ENCODE measurements at regions not wholly inside any gene's neighbourhood (a gene's known extent, or its start where the extent isn't known, plus 50 kb on each side); places are given as distances from the start of the nearest gene placed in this dataset.

DNA sequence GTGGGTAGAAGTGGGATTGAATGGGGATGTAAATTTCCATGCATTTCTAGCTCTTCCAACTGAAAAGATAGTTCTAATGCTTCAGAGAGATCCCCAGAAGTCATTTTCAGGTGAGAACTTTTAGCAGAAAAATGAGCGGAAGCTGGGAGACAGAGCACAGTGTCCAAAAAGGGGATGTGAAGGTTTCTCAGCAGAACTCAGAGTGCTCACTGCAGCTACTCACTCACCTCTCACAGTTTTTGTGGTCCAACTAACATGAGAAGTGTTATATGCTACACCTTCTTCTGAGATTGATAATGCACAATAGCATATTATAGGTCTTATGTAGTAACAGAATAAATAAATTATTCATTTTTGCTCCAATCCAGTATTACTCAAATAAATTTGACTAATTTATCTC, 519.2 kb upstream of the HS3ST5 start:
- H3K4me3 ChIP-seq (ENCODE audit: low read depth, low read length): no peak overlapping the region

DNA sequence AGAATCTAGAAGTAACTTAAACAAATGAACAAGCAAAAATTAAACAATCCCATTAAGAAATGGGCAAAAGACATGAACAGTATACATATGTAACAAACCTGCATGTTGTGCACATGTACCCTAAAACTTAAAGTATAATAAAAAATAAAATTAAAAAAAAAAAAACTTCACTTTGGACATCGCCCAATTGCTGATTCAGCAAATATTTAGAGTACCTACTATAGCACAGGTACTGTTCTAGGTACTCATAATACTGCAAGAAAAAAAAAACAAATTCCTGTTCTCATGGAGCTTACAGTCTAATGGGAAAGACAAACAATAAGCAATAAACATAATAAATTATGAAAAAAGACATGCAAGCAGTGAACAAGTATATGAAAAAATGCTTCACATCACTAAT, 501.5 kb upstream of the HS3ST5 start:
- TF ChIP-seq, protein P1, sequence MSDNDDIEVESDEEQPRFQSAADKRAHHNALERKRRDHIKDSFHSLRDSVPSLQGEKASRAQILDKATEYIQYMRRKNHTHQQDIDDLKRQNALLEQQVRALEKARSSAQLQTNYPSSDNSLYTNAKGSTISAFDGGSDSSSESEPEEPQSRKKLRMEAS (IDR thresholded peaks at IDR 0.05; ENCODE audit: low read depth, low read length): no peak
- TF ChIP-seq, protein P2, sequence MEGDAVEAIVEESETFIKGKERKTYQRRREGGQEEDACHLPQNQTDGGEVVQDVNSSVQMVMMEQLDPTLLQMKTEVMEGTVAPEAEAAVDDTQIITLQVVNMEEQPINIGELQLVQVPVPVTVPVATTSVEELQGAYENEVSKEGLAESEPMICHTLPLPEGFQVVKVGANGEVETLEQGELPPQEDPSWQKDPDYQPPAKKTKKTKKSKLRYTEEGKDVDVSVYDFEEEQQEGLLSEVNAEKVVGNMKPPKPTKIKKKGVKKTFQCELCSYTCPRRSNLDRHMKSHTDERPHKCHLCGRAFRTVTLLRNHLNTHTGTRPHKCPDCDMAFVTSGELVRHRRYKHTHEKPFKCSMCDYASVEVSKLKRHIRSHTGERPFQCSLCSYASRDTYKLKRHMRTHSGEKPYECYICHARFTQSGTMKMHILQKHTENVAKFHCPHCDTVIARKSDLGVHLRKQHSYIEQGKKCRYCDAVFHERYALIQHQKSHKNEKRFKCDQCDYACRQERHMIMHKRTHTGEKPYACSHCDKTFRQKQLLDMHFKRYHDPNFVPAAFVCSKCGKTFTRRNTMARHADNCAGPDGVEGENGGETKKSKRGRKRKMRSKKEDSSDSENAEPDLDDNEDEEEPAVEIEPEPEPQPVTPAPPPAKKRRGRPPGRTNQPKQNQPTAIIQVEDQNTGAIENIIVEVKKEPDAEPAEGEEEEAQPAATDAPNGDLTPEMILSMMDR (IDR thresholded peaks at IDR 0.05; ENCODE audit: low read depth, low read length): no peak
- no peak for TF ChIP-seq MYC (IDR thresholded peaks at IDR 0.05; ENCODE audit: low read depth, low read length)
- no peak for TF ChIP-seq POLR2A (IDR thresholded peaks at IDR 0.05; ENCODE audit: extremely low read depth, insufficient read length)
- no peak overlapping the region for H3K4me3 ChIP-seq (ENCODE audit: low read depth, low read length)
- DNase-seq (ENCODE audit: low read depth): no peak

More for the DNA sequence above, 519.2 kb upstream of the HS3ST5 start:
- TF ChIP-seq MYC (IDR thresholded peaks at IDR 0.05; ENCODE audit: low read depth, low read length) (no peak), POLR2A (IDR thresholded peaks at IDR 0.05; ENCODE audit: extremely low read depth, insufficient read length) (no peak)
- TF ChIP-seq, protein P2 (IDR thresholded peaks at IDR 0.05; ENCODE audit: low read depth, low read length): no peak
- TF ChIP-seq, protein P1 (IDR thresholded peaks at IDR 0.05; ENCODE audit: low read depth, low read length): no peak
- DNase-seq (ENCODE audit: low read depth): no peak

DNA sequence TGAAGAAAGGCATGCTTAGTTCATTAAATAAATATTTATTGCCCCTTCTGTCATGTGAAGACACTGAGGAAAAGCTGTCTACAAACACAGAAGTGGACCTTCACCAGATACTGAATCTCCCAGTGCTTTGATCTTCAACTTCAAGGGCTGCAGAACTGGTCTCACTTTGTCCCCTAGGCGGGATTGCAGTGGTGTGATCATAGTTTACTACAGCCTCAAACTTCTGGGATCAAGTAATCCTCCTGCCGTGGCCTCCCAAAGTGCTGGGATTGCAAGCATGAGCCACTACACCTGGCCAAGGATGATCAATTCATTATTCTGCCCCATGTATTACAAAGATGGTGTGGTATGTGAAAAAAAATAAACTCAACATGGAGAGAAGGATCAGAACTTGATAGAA, 496.2 kb upstream of the HS3ST5 start:
- no peak for DNase-seq (ENCODE audit: low read depth)

DNA sequence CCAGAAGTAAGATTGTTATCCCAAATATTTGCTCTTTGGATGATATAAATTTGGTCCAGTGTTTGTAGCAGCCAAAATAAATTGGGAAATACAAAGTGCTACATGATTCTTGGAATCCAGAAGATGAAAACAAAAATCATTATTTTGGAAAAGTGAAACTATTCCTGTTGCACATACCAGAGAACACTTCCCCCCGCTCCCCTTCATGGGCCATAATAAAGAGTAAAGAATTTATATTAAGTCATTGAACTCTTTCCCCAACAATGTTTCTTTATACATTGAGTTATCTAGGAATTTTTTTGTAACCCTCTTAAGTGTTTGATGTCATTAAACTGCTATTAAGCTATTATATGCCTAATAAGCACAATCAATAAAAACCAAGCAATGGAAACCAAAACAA, 490.4 kb upstream of the HS3ST5 start:
- DNase-seq (ENCODE audit: low read depth): no peak
- no peak overlapping the region for H3K4me3 ChIP-seq (ENCODE audit: low read depth, low read length)
- TF ChIP-seq MYC (IDR thresholded peaks at IDR 0.05; ENCODE audit: low read depth, low read length) (no peak), POLR2A (IDR thresholded peaks at IDR 0.05; ENCODE audit: extremely low read depth, insufficient read length) (no peak)
- TF ChIP-seq, protein P1 (IDR thresholded peaks at IDR 0.05; ENCODE audit: low read depth, low read length): no peak
- TF ChIP-seq, protein P2 (IDR thresholded peaks at IDR 0.05; ENCODE audit: low read depth, low read length): no peak

More for the DNA sequence above, 496.2 kb upstream of the HS3ST5 start:
- TF ChIP-seq POLR2A (IDR thresholded peaks at IDR 0.05; ENCODE audit: extremely low read depth, insufficient read length) (no peak), MYC (IDR thresholded peaks at IDR 0.05; ENCODE audit: low read depth, low read length) (no peak)
- TF ChIP-seq, protein P1 (IDR thresholded peaks at IDR 0.05; ENCODE audit: low read depth, low read length): no peak
- TF ChIP-seq, protein P2 (IDR thresholded peaks at IDR 0.05; ENCODE audit: low read depth, low read length): no peak
- H3K4me3 ChIP-seq (ENCODE audit: low read depth, low read length): no peak overlapping the region

DNA sequence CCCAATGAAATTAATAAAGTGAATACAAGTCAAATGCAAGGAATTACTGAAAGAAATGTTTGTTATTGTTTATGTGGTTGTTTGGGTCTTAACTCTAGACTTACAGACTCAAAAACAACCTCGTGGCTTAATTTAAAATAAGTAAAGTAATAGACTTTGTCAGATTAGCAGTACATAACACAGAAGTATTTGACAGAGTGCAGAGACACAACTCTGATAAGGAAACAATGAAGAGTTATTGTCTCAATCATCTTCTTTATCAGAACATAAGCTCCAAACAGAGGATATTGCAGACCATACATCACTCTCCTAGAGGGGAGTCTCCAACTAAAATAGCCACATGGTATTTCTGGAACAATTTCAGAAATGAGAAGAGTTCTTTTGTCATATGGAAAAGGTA, 487.7 kb upstream of the HS3ST5 start:
- no peak overlapping the region for H3K4me3 ChIP-seq (ENCODE audit: low read depth, low read length)
- DNase-seq (ENCODE audit: low read depth): no peak
- TF ChIP-seq POLR2A (IDR thresholded peaks at IDR 0.05; ENCODE audit: extremely low read depth, insufficient read length): no peak
- TF ChIP-seq, protein P1 (IDR thresholded peaks at IDR 0.05; ENCODE audit: low read depth, low read length): no peak
- TF ChIP-seq, protein P2 (IDR thresholded peaks at IDR 0.05; ENCODE audit: low read depth, low read length): no peak
- TF ChIP-seq MYC (IDR thresholded peaks at IDR 0.05; ENCODE audit: low read depth, low read length): no peak

All from NB4 (cell line).